Central memory CD8-positive, alpha-beta T cell (primary cell): ENCODE measurements at regions not wholly inside any gene's neighbourhood (a gene's known extent, or its start where the extent isn't known, plus 50 kb on each side); places are given as distances from the start of the nearest gene placed in this dataset.
"Not testable (repeated sequence)": the region's sequence is repeated elsewhere in the genome, so short reads cannot be mapped to it uniquely, and the experiment has no call there.

Source experiments
- ATAC-seq: fragments of 150-1000 bp; cut with Tn5 transposase; replicated peaks from 2 replicates; pipeline ENCODE4 v1.10.0; 2022; ENCODE audit warnings: mild to moderate bottlenecking, moderate FRiP score, moderate number of reproducible peaks; ENCODE audit not compliant: poor library complexity, severe bottlenecking; ENCODE audit errors: extremely low read depth
- DNase-seq, 2 donors: peaks; one replicate each; pipeline ENCODE4 v3.0.0; 2021; ENCODE audit warnings: low spot score in 2 of 2
- H3K27ac Mint-ChIP-seq: one replicate; pipeline ENCODE4 v1.8.0; 2022; ENCODE audit warnings: low read depth, mild to moderate bottlenecking, moderate library complexity, mixed read lengths
- H3K27me3 Mint-ChIP-seq: one replicate; pipeline ENCODE4 v1.8.0; 2022; ENCODE audit warnings: mixed read lengths
- H3K36me3 Mint-ChIP-seq: one replicate; pipeline ENCODE4 v1.8.0; 2022; ENCODE audit warnings: mild to moderate bottlenecking, moderate library complexity, mixed read lengths; ENCODE audit not compliant: insufficient read depth
- H3K4me1 Mint-ChIP-seq: one replicate; pipeline ENCODE4 v1.8.0; 2022; ENCODE audit warnings: mixed read lengths
- H3K4me3 Mint-ChIP-seq: one replicate; pipeline ENCODE4 v1.8.0; 2022; ENCODE audit warnings: mild to moderate bottlenecking, moderate library complexity, mixed read lengths
- H3K9me3 Mint-ChIP-seq: one replicate; pipeline ENCODE4 v1.8.0; 2022; ENCODE audit warnings: mixed read lengths

DNA sequence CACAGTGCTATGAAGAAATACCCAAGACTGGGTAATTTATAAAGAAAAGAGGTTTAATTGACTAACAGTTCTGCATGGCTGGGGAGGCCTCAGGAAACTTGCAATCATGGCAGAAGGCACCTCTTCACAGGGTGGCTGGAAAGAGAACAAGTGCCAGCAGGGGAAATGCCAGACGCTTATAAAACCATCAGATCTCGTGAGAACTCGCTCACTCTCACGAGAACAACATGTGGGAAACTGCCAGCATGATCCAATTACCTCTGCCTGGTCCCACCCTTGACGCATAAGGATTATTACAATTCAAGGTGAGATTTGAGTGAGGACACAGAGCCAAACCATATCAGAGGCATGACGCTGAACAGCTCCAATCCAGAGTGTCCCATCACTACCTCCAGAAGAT, 73.7 kb upstream of the RPL38 start:
- not testable (repeated sequence) for H3K9me3 Mint-ChIP-seq, ATAC-seq, H3K27ac Mint-ChIP-seq, DNase-seq, H3K4me3 Mint-ChIP-seq, H3K4me1 Mint-ChIP-seq, H3K36me3 Mint-ChIP-seq
- peaks cover 84% of the 10 kb centered on the region for H3K27me3 Mint-ChIP-seq

DNA sequence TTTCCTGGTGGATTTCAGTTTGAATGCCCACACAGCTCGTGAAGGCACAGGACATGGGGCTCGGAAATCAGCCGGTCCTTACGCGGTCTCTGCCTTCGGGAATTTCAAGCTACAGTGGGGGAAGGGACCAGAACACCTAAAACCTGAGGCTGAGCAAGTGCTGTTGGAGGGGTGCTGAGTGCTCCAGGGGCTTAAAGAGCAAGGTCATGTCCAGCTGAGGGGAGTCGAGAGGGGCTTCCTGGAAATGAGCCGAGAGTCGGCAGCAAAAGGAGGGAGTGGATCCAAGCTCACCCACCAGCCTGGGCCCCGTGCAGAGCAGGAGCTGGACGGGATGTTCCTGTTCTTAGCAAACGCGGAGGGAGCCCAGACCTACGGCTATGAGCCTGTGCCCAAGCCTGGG, 73.2 kb upstream of the RPL38 start:
- DNase-seq, result no peak
- Mint-ChIP-seq H3K4me1 (no peaks in the 10 kb centered on the region), H3K36me3 (no peaks in the 10 kb centered on the region), H3K27me3 (peaks cover 84% of the 10 kb centered on the region), H3K9me3 (no peaks in the 10 kb centered on the region), H3K27ac (no peak overlapping the region), H3K4me3 (no peak overlapping the region)
- no peak for ATAC-seq

DNA sequence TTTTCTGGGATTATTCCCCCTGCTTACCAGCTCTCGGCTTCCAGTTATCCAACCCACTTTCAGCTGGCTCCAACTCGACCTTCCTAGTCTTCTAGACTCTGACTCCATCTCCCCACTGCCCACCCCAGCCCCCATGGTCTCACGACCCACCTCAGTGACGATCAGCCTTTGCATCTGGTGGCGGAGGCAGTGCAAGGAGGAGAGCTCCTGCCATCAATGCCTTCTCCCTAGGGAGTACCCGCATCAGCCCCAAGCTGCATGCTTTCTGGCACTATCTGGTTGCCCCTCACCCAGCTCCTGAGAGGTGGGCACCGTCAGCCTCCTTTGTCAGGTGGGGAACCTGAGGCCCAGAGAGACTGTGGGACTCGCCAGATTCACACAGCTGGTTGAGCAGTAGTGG, 72.6 kb upstream of the RPL38 start:
- ATAC-seq, result no peak
- H3K4me1 Mint-ChIP-seq, result no peaks in the 10 kb centered on the region
- no peak overlapping the region for H3K4me3 Mint-ChIP-seq
- peaks cover 84% of the 10 kb centered on the region for H3K27me3 Mint-ChIP-seq
- H3K9me3 Mint-ChIP-seq, result no peaks in the 10 kb centered on the region
- no peak overlapping the region for H3K27ac Mint-ChIP-seq
- H3K36me3 Mint-ChIP-seq, result no peaks in the 10 kb centered on the region
- DNase-seq, result no peak

DNA sequence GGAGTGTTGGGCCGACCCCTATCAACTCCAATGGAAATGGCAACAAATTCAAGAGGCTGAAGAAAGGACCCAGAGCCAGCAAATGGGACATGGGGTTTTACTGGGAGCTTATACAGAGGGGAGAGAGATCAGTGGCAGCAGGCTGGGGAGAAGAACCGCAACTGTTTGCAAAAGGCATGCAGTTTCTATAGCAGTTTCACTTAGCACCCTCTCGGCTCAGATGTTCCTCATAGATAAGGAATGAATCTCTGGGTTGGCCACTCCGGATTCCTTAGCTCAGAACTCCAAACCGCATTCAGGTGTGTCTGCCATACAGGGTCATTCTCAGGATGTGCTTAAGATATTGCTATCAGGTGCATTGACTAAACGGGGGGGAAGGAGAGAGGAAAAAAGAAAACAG, 71.1 kb upstream of the RPL38 start:
- no peaks in the 10 kb centered on the region for H3K4me1 Mint-ChIP-seq
- H3K4me3 Mint-ChIP-seq, result no peak overlapping the region
- peaks cover 84% of the 10 kb centered on the region for H3K27me3 Mint-ChIP-seq

DNA sequence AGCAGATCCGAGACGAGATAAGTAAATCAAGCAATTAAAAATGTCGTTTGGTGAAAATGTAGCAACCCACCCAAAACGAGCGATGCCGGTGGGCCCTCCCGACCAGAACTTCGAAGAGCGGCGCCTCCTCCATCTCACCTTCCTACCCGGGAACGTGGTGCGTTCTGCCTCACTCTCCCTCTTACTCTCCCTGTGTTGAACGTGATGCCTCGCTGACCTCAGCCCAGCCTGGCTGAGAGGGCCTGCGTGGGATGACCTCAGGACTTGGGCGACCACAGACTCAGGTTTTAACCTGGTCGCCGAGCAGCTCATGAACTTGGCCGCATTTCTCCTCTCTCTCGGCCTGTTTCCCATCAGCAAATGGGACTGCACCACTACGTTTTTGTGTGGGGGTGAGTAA, 69.7 kb upstream of the RPL38 start:
- H3K27me3 Mint-ChIP-seq, result peaks cover 84% of the 10 kb centered on the region
- DNase-seq, result no peak
- H3K36me3 Mint-ChIP-seq, result no peaks in the 10 kb centered on the region
- no peak for ATAC-seq
- no peaks in the 10 kb centered on the region for H3K4me1 Mint-ChIP-seq
- no peak overlapping the region for H3K4me3 Mint-ChIP-seq
- no peak overlapping the region for H3K27ac Mint-ChIP-seq
- no peaks in the 10 kb centered on the region for H3K9me3 Mint-ChIP-seq

More for the DNA sequence above, 71.1 kb upstream of the RPL38 start:
- DNase-seq, result no peak
- no peak for ATAC-seq
- H3K36me3 Mint-ChIP-seq, result no peaks in the 10 kb centered on the region
- no peaks in the 10 kb centered on the region for H3K9me3 Mint-ChIP-seq
- no peak overlapping the region for H3K27ac Mint-ChIP-seq

DNA sequence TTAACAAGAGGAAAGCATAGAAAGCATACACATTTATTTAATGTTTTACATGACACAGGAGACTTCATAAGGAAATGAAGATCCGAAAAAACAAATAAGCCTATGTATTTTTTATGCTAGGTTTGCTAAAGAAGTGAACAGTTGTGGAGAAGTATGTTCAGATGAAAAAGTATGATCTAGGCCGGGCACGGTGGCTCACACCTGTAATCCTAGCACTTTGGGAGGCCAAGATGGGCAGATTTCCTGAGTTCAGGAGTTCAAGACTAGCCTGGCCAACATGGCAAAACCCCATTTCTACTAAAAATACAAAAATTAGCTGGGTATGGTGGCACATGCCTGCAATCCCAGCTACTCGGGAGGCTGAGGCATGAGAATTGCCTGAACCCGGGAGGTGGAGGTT, 69.2 kb upstream of the RPL38 start:
- H3K27me3 Mint-ChIP-seq, result peaks cover 88% of the 10 kb centered on the region

DNA sequence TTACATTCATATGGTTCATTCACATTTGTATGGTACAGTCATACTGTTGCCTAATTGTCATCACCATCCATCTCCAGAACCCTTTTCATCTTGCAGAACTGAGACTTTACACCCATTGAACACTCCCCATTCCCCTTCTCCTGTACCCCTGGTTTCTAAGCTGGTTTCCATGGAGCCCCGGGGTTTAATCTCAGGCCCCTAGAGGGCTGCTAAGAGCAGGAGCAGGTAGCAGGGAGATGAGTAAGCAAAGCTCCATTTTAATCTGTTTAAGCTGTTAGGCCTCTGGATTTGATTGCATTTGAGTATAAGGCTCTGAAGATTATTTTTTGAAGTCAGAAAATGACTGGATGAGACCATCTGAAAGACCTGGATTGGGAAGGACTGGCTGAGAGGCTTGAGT, 68.5 kb upstream of the RPL38 start:
- peaks cover 92% of the 10 kb centered on the region for H3K27me3 Mint-ChIP-seq
- no peaks in the 10 kb centered on the region for H3K4me1 Mint-ChIP-seq
- H3K9me3 Mint-ChIP-seq, result peaks cover 6% of the 10 kb centered on the region
- H3K27ac Mint-ChIP-seq, result no peak overlapping the region
- DNase-seq, result no peak
- H3K4me3 Mint-ChIP-seq, result no peak overlapping the region
- peaks cover 2% of the 10 kb centered on the region for H3K36me3 Mint-ChIP-seq
- ATAC-seq, result no peak

More for the DNA sequence above, 69.2 kb upstream of the RPL38 start:
- not testable (repeated sequence) for DNase-seq, H3K4me3 Mint-ChIP-seq, ATAC-seq, H3K36me3 Mint-ChIP-seq, H3K9me3 Mint-ChIP-seq, H3K27ac Mint-ChIP-seq, H3K4me1 Mint-ChIP-seq

DNA sequence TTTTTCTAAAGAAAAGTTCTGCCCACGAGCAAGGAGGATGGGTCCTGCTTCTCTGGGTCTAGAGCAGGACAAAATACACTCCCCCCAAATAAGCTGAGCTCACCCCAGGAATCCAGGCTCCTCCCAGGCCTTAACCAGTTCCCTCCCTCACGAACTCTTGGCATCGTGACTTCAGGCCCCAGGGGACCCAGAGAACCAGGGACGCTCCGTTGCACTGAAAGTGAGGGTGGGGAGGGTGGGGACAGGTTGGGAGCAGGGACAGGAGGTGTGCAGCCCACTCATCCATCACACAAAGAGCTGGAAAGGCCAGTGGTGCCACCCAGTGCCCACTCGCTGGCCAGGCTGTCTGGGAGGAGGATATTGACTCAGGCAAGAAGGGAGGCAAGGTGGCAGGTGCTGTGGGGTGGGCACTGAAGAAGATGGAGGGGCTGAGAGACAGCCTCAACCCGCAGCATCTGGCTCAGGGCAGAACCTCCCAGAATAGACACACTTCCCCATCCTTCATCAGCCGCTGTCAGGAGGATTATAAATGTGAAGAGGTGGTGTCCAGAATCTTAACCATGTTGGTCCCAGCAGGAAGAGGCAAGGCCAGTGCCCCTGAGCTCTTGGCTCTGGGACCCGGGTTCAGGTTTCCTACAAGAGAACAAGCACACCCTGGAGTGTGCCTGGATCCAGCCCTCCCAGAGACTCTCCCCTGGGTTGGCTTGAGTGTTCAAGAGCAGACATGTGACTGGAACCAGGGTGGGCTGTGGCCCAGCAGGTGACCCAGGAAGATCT, 67.9 kb upstream of the RPL38 start:
- DNase-seq (no peak), ATAC-seq (no peak)
- Mint-ChIP-seq H3K36me3 (peaks cover 2% of the 10 kb centered on the region), H3K27me3 (peaks cover 91% of the 10 kb centered on the region), H3K4me3 (no peak overlapping the region), H3K9me3 (peaks cover 6% of the 10 kb centered on the region), H3K4me1 (no peaks in the 10 kb centered on the region), H3K27ac (no peak overlapping the region)

DNA sequence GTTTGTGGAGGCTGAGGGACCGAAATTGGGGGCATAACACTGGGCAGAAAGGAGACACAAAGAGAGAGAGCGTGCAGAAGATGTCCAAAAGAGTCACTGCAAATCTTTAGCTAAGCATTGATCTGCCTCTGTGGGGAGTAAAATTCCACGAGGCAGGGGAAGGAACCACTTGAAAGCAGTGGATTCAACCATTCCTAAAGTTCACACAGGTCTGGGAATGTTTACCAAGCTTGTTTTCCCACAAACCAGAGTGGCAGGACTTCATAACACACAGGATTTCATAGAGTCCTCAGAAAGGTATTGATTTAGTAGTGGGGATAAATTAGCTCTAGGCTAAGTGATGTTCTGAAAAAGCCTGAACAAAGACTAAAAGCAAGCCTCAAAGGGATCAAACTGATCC, 66.1 kb upstream of the RPL38 start:
- no peaks in the 10 kb centered on the region for H3K4me1 Mint-ChIP-seq
- DNase-seq (no peak), ATAC-seq (no peak)
- H3K27me3 Mint-ChIP-seq, result peaks cover 72% of the 10 kb centered on the region
- H3K36me3 Mint-ChIP-seq, result peaks cover 2% of the 10 kb centered on the region
- H3K9me3 Mint-ChIP-seq, result peaks cover 14% of the 10 kb centered on the region
- H3K4me3 Mint-ChIP-seq, result no peak overlapping the region
- H3K27ac Mint-ChIP-seq, result no peak overlapping the region

DNA sequence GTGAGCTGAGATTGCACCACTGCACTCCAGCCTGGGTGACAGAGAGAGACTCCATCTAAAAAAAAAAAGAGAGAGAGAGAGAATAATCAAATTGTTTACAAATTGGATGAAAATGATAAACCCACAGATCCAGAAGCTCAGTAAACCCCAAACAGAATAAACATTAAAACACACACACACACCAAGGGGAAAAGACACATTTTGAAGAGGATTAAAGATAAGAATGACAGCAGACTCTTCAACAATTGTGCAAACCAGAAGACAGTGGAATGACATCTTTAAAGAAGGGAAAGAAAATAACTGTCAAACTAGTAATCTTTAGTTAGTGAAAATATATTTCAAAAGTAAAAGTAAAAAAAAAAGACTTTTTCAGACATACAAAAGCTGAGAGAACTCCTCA, 64.4 kb upstream of the RPL38 start:
- DNase-seq (no peak), ATAC-seq (no peak)
- peaks cover 2% of the 10 kb centered on the region for H3K36me3 Mint-ChIP-seq
- peaks cover 27% of the 10 kb centered on the region for H3K9me3 Mint-ChIP-seq
- peaks cover 55% of the 10 kb centered on the region for H3K27me3 Mint-ChIP-seq
- H3K27ac Mint-ChIP-seq, result no peak overlapping the region
- H3K4me3 Mint-ChIP-seq, result no peak overlapping the region
- no peaks in the 10 kb centered on the region for H3K4me1 Mint-ChIP-seq

DNA sequence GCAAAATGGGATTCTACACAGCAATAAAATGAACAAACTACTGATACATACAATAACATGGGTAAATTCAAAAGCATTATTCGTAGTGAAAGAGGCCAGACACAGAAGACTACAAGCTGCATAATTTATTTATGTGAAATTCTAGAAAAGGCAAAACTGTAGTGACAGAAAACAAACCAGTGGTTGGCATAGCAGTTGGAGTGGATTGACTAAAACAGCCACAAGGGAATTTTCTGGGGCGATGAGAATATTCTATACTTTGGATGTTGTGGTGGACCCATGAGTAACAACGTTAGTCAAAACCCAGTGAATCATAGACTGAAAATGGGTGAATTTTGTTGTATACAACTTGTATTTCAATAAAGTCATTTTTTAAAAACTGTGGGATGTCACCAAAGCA, 63.2 kb upstream of the RPL38 start:
- DNase-seq, result no peak
- Mint-ChIP-seq H3K9me3 (peaks cover 28% of the 10 kb centered on the region), H3K27me3 (peaks cover 47% of the 10 kb centered on the region), H3K4me3 (no peak overlapping the region), H3K36me3 (peaks cover 2% of the 10 kb centered on the region), H3K27ac (no peak overlapping the region), H3K4me1 (no peaks in the 10 kb centered on the region)
- no peak for ATAC-seq

DNA sequence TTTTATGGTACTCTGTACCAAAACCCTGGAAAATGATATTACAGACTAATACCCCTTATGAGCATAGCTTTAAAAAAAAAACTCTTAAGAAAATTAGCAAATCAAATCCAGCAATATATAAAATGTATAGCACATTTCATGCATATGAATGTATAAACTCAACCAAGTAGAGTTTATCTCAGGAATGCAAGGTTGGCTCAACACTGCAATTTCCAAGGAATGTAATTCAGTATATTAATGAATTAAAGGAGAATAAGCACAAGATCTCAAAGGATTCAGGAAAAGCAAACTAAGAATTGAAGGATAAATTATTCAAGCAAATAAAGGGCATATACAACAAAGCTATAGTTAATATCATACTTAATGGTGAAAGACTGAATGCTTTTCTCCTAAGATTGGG, 61.9 kb upstream of the RPL38 start:
- H3K27ac Mint-ChIP-seq, result no peak overlapping the region
- H3K4me3 Mint-ChIP-seq, result no peak overlapping the region
- peaks cover 2% of the 10 kb centered on the region for H3K36me3 Mint-ChIP-seq
- ATAC-seq (no peak), DNase-seq (no peak)
- no peaks in the 10 kb centered on the region for H3K4me1 Mint-ChIP-seq
- H3K9me3 Mint-ChIP-seq, result peaks cover 28% of the 10 kb centered on the region
- H3K27me3 Mint-ChIP-seq, result peaks cover 47% of the 10 kb centered on the region

DNA sequence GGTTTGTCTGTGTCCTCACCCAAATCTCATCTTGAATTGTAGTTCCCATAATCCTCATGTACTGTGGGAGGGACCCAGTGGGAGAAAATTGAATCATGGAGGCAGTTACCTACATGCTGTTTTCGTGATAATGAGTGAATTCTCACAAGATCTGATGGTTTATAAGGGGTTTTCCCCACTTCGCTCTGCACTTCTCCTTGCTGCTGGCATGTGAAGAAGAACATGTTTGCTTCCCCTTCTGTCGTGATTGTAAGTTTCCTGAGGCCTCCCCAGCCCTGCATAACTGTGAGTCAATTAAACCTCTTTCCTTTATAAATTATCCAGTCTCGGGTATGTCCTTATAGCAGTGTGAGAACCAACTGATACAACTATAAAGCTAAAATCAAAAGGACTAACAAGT, 60.2 kb upstream of the RPL38 start:
- not testable (repeated sequence) for H3K27ac Mint-ChIP-seq, ATAC-seq, H3K4me1 Mint-ChIP-seq, H3K4me3 Mint-ChIP-seq, DNase-seq, H3K36me3 Mint-ChIP-seq
- H3K9me3 Mint-ChIP-seq, result peaks cover 28% of the 10 kb centered on the region
- peaks cover 47% of the 10 kb centered on the region for H3K27me3 Mint-ChIP-seq
